Esophagus mucosa (tissue), 1 donor: ENCODE measurements at regions not wholly inside any gene's neighbourhood (a gene's known extent, or its start where the extent isn't known, plus 50 kb on each side); places are given as distances from the start of the nearest gene placed in this dataset.

ENCODE experiments used
- ATAC-seq: fragments of 200-7000 bp; cut with Tn5 transposase; one replicate; pipeline ENCODE4 v1.9.1; 2020
- donor health status: DM: yes; HTN: yes; CAD: no.

GRCh38 chr10:131636841-131637724 is 263.7 kb upstream of the PPP2R2D start:
- ATAC-seq, result no peak

- no peak for ATAC-seq
These were observed 262.5 kb upstream of the PPP2R2D start for GRCh38 chr10:131638049-131638879.

GRCh38 chr10:131638880-131639278 is 261.9 kb upstream of the PPP2R2D start:
- ATAC-seq, result no peak

GRCh38 chr10:131640045-131640644 is 260.7 kb upstream of the PPP2R2D start:
- no peak for ATAC-seq

GRCh38 chr10:131641231-131641630 is 259.6 kb upstream of the PPP2R2D start:
- no peak for ATAC-seq

- no peak for ATAC-seq
These were observed 258.9 kb upstream of the PPP2R2D start for GRCh38 chr10:131641898-131642297.

- ATAC-seq, result no peak
These were observed 257.8 kb upstream of the PPP2R2D start for GRCh38 chr10:131642966-131643365.

GRCh38 chr10:131644289-131644688 is 256.5 kb upstream of the PPP2R2D start:
- ATAC-seq, result no peak

- no peak for ATAC-seq
These were observed 255.7 kb upstream of the PPP2R2D start for GRCh38 chr10:131644864-131645658.

GRCh38 chr10:131645756-131646155 is 255.1 kb upstream of the PPP2R2D start:
- no peak for ATAC-seq

- ATAC-seq, result no peak
These were observed 254.0 kb upstream of the PPP2R2D start for GRCh38 chr10:131646551-131647525.

- ATAC-seq, result no peak
These were observed 253.0 kb upstream of the PPP2R2D start for GRCh38 chr10:131647789-131648188.

GRCh38 chr10:131648386-131649020 is 252.3 kb upstream of the PPP2R2D start:
- ATAC-seq, result no peak

- no peak for ATAC-seq
These were observed 251.2 kb upstream of the PPP2R2D start for GRCh38 chr10:131649617-131650016.

- no peak for ATAC-seq
These were observed 250.6 kb upstream of the PPP2R2D start for GRCh38 chr10:131650169-131650705.

- no peak for ATAC-seq
These were observed 249.8 kb upstream of the PPP2R2D start for GRCh38 chr10:131650771-131651673.

- no peak for ATAC-seq
These were observed 249.0 kb upstream of the PPP2R2D start for GRCh38 chr10:131651674-131652437.

- no peak for ATAC-seq
These were observed 248.2 kb upstream of the PPP2R2D start for GRCh38 chr10:131652438-131653139.
